HEK293T (cell line): ENCODE measurements at regions not wholly inside any gene's neighbourhood (a gene's known extent, or its start where the extent isn't known, plus 50 kb on each side); places are given as distances from the start of the nearest gene placed in this dataset.
"Not testable (repeated sequence)": the region's sequence is repeated elsewhere in the genome, so short reads cannot be mapped to it uniquely, and the experiment has no call there.

Source experiments
- CTCF ChIA-PET: fragments of 350-600 bp; formaldehyde crosslinking; extraction: SDS; loops from one replicate; lab custom pipeline; 2021; ENCODE audit warnings: antibody characterized with exemption, inconsistent platforms; lab: Yijun Ruan, JAX
- POLR2A ChIA-PET: fragments of 350-600 bp; formaldehyde crosslinking; extraction: SDS; loops from one replicate; lab custom pipeline; 2020; ENCODE audit warnings: antibody characterized with exemption, inconsistent platforms; lab: Yijun Ruan, JAX
- DNase-seq: peaks from one replicate; pipeline ENCODE4 v3.0.0; 2012; ENCODE audit warnings: mixed read lengths; ENCODE audit errors: extremely low spot score
- ARNT ChIP-seq: fragments of 450-650 bp; IDR thresholded peaks from 2 replicates; pipeline ENCODE4 v1.6.1; 2017; ENCODE audit warnings: mild to moderate bottlenecking
- BHLHE40 ChIP-seq: fragments of 450-650 bp; IDR thresholded peaks from 2 replicates; pipeline ENCODE4 v1.6.1; 2016; ENCODE audit warnings: mild to moderate bottlenecking, moderate library complexity, borderline replicate concordance
- CTBP1 ChIP-seq: fragments of 450-650 bp; IDR thresholded peaks from 2 replicates; pipeline ENCODE4 v1.6.1; 2016; ENCODE audit warnings: borderline replicate concordance
- ELF4 ChIP-seq: fragments of 450-650 bp; IDR thresholded peaks from 2 replicates; pipeline ENCODE4 v1.6.1; 2017; ENCODE audit warnings: antibody characterized with exemption
- FOXA1 ChIP-seq: fragments of 450-650 bp; IDR thresholded peaks from 2 replicates; pipeline ENCODE4 v1.6.1; 2016; ENCODE audit warnings: mild to moderate bottlenecking
- FOXK2 ChIP-seq: fragments of 450-650 bp; IDR thresholded peaks from 2 replicates; pipeline ENCODE4 v1.6.1; 2016; ENCODE audit warnings: mild to moderate bottlenecking
- FOXM1 ChIP-seq: fragments of 450-650 bp; IDR thresholded peaks from 2 replicates; pipeline ENCODE4 v1.6.1; 2017; ENCODE audit warnings: mild to moderate bottlenecking, borderline replicate concordance
- HDGF ChIP-seq: fragments of 450-650 bp; IDR thresholded peaks from 2 replicates; pipeline ENCODE4 v1.6.1; 2017; ENCODE audit warnings: antibody characterized with exemption, borderline replicate concordance
- L3MBTL2 ChIP-seq: fragments of 450-650 bp; conservative IDR thresholded peaks from 2 replicates; pipeline ENCODE4 v1.6.1; 2016; ENCODE audit warnings: mild to moderate bottlenecking
- LEF1 ChIP-seq: fragments of 450-650 bp; IDR thresholded peaks from 2 replicates; pipeline ENCODE4 v1.6.1; 2017; ENCODE audit warnings: mild to moderate bottlenecking, borderline replicate concordance
- NFRKB ChIP-seq: fragments of 450-650 bp; IDR thresholded peaks from 2 replicates; pipeline ENCODE4 v1.6.1; 2016; ENCODE audit warnings: mild to moderate bottlenecking, moderate library complexity
- PKNOX1 ChIP-seq: fragments of 450-650 bp; IDR thresholded peaks from 2 replicates; pipeline ENCODE4 v1.6.1; 2016
- SP1 ChIP-seq: fragments of 450-650 bp; IDR thresholded peaks from 2 replicates; pipeline ENCODE4 v1.6.1; 2017
- SUZ12 ChIP-seq: fragments of 450-650 bp; IDR thresholded peaks from 2 replicates; pipeline ENCODE4 v1.6.1; 2016; ENCODE audit warnings: mild to moderate bottlenecking
- TARDBP ChIP-seq: fragments of 450-650 bp; IDR thresholded peaks from 2 replicates; pipeline ENCODE4 v1.6.1; 2016
- ZNF384 ChIP-seq: fragments of 450-650 bp; IDR thresholded peaks from 2 replicates; pipeline ENCODE4 v1.6.1; 2016

GRCh38 chr20:10109641-10110040, 74.9 kb downstream of the ANKEF1 start:
- POLR2A ChIA-PET: no interaction called here
- no peak for DNase-seq
- TF ChIP-seq SP1: no peak
- CTCF ChIA-PET: no interaction called here

- no peak for DNase-seq
- ChIA-PET POLR2A (no interaction called here), CTCF (no interaction called here)
- TF ChIP-seq FOXK2: no peak
Measured at GRCh38 chr20:10110151-10110550, 75.4 kb downstream of the ANKEF1 start.

GRCh38 chr20:10111139-10111958, 76.6 kb downstream of the ANKEF1 start:
- POLR2A ChIA-PET: no interaction called here
- CTCF ChIA-PET: interaction anchor here (0.7 kb wide), 1 partner anchor 22 kb away, joined by 3 read pairs; no protein-coding TSS in a partner anchor
- TF ChIP-seq SUZ12: no peak
- TF ChIP-seq CTBP1: no peak
- TF ChIP-seq L3MBTL2: no peak
- TF ChIP-seq FOXM1: no peak
- TF ChIP-seq HDGF: no peak
- TF ChIP-seq ELF4: no peak
- TF ChIP-seq ARNT: no peak
- no peak for TF ChIP-seq FOXK2
- no peak for TF ChIP-seq NFRKB
- TF ChIP-seq ZNF384: no peak
- no peak for TF ChIP-seq BHLHE40
- no peak for TF ChIP-seq TARDBP
- no peak for TF ChIP-seq PKNOX1
- no peak for TF ChIP-seq LEF1
- no peak for TF ChIP-seq FOXA1
- no peak for TF ChIP-seq SP1
- no peak for DNase-seq

GRCh38 chr20:10111959-10112250, 77.1 kb downstream of the ANKEF1 start:
- TF ChIP-seq SUZ12 (no peak), LEF1 (no peak), L3MBTL2 (no peak), ELF4 (no peak), NFRKB (no peak), ZNF384 (no peak)
- POLR2A ChIA-PET: no interaction called here
- CTCF ChIA-PET: interaction anchor here (0.7 kb wide), 1 partner anchor 22 kb away, joined by 3 read pairs; no protein-coding TSS in a partner anchor

GRCh38 chr20:10113746-10114145, 79.0 kb downstream of the ANKEF1 start:
- CTCF ChIA-PET: interaction anchor here (0.9 kb wide), 1 partner anchor 210 kb away, joined by 4 read pairs; no protein-coding TSS in a partner anchor
- POLR2A ChIA-PET: no interaction called here
- TF ChIP-seq L3MBTL2 (no peak), CTBP1 (no peak), BHLHE40 (no peak)
- no peak for DNase-seq

More at GRCh38 chr20:10111959-10112250, 77.1 kb downstream of the ANKEF1 start:
- no peak for DNase-seq

GRCh38 chr20:10114598-10114997, 79.8 kb downstream of the ANKEF1 start:
- TF ChIP-seq FOXM1 (no peak), SUZ12 (no peak), NFRKB (no peak), SP1 (no peak), FOXK2 (no peak)
- ChIA-PET CTCF (interaction anchor here (0.9 kb wide), 1 partner anchor 211 kb away, joined by 4 read pairs; no protein-coding TSS in a partner anchor), POLR2A (no interaction called here)
- DNase-seq: no peak

- ChIA-PET POLR2A (no interaction called here), CTCF (no interaction called here)
- no peak for DNase-seq
- TF ChIP-seq TARDBP (no peak), SP1 (no peak), FOXA1 (no peak), SUZ12 (no peak), ELF4 (no peak), L3MBTL2 (no peak), FOXM1 (no peak), LEF1 (no peak), PKNOX1 (no peak), NFRKB (no peak), ARNT (no peak), FOXK2 (no peak), BHLHE40 (no peak)
Measured at GRCh38 chr20:10115021-10115420, 80.2 kb downstream of the ANKEF1 start.

GRCh38 chr20:10119336-10119735, 84.5 kb downstream of the ANKEF1 start:
- ChIA-PET POLR2A (no interaction called here), CTCF (interaction anchor here (0.6 kb wide), 1 partner anchor 670 kb away, joined by 3 read pairs; no protein-coding TSS in a partner anchor)
- no peak for TF ChIP-seq SUZ12
- TF ChIP-seq TARDBP: no peak
- TF ChIP-seq CTBP1: no peak
- TF ChIP-seq PKNOX1: no peak
- TF ChIP-seq L3MBTL2: no peak
- no peak for TF ChIP-seq LEF1
- no peak for TF ChIP-seq ZNF384
- TF ChIP-seq ELF4: no peak
- TF ChIP-seq FOXA1: no peak
- TF ChIP-seq NFRKB: no peak
- TF ChIP-seq FOXM1: no peak
- TF ChIP-seq BHLHE40: no peak
- TF ChIP-seq HDGF: no peak
- TF ChIP-seq SP1: no peak
- no peak for TF ChIP-seq FOXK2
- TF ChIP-seq ARNT: no peak
- DNase-seq: no peak

GRCh38 chr20:10124883-10125282, 90.1 kb downstream of the ANKEF1 start:
- POLR2A ChIA-PET, DNase-seq, CTCF ChIA-PET: not testable (repeated sequence)
